NCI-H2107 treated with DMSO at 0.1 percent for 48 hours (cell line): ENCODE measurements at regions not wholly inside any gene's neighbourhood (a gene's known extent, or its start where the extent isn't known, plus 50 kb on each side); places are given as distances from the start of the nearest gene placed in this dataset.

Experiments
- DNase-seq: peaks from one replicate; lab custom pipeline; 2025; ENCODE audit not compliant: unreplicated experiment; lab: John Stamatoyannopoulos, UW

DNA sequence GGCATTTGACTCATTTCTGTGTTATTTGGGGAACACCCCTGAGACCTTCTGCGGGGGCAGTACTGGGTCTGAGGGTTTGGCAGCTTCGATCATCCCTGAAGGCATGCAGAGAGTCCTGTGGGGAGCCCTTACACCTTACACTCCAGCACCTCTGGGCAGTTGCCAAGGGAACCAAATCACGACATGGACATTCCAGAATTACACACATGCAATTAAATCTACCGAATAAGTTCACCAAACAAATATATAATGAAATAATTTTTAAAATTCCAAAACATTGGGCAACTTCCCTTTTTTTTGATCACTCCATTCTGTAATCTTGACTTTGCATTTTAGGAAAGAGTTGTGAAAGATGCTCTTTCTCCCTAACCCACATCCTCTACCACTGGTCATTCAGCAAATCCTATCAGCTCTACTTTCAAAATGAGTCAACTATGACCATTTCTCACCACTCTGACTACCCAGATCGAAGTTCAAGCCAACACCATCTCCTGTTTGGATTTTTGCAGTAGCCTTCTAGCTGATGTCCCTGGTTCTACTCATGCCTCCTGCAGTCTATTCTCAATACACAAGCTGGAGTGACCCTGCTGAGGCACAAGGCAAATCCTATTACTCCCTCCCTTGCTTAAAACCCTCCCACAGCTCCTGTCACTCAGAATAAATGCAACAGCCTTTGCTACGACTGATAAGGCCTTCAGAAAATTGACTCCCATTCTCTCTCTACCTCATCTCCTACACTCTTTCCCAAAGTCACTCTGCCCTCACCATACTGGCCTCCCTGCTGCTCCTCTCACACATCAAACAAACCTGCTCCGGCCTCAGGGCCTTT is 533.3 kb downstream of the HACE1 start:
- DNase-seq = no peak

DNA sequence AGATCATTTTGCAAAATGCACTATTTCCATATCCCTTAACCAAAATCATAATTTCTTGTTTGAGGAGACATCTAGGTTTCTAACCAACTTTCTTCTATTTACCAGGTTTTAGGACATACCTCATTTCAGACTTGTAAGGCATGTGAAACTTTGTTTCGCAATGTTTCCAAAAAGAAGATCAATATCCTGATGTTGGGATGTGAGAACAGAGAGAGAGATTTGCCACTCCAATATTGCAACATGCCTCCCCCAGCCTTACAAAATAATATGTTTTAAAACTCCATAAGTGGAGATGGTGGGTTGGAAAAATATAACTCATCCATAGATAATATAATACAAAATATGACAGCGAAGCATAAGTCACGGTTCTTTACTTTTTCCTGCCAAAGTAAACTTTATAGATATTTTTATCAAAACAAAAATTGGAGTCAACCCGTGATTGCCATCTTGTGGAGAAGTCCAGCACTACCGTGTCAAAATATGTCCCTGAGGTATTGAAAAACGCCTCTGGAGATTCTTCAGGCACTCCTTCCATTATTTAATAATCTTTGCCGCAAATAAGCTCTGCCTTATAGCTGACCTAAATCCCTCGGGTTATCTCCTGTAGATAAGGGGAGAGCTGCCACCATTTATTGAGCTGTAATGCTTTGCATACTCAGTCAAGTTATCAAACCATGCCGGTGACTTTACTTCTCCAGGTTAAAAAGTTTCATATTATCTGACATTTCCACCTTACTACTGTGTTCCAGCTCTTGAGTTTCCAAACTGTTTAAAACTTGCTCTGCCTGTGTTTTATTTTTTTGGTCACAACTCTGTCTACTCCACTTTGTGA is 534.2 kb downstream of the HACE1 start:
- peak; percentile 6 for DNase-seq

DNA sequence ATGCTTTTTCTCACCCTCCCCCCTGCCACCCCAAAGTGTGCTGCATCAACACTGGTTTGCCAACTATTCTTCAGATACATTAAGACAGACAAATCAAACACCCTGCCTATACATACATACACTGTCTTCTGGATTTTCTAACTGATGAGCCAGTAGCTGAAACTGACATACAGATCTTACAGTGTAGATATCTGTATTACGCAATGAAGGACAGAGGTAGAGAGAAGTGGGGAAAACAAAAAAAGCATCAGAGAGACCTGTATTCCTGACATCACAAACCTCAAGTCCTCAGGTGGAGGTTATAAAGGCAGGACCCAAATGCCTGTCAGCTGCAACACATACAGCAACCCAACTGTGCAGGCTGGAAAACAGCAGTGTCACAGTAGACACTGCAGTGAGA is 535.4 kb downstream of the HACE1 start:
- no peak for DNase-seq

DNA sequence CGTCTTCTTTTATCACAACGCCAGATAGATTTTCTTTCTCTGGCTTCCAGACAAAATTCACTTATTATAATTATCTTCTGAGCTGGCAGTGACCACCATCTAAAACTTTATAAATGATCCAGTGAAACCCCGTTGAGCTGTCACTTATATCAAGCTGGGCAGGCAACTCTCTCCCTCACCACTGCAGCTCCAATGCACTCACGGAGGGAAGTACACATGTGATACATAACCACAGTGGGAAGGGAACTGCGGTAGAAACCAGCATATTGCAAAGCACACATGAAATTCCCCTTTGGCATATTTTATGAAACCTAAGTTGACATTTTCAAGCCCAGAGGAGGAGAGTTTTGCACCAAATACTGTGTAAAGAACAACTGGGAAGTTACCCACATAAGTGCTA is 536.9 kb downstream of the HACE1 start:
- no peak for DNase-seq

DNA sequence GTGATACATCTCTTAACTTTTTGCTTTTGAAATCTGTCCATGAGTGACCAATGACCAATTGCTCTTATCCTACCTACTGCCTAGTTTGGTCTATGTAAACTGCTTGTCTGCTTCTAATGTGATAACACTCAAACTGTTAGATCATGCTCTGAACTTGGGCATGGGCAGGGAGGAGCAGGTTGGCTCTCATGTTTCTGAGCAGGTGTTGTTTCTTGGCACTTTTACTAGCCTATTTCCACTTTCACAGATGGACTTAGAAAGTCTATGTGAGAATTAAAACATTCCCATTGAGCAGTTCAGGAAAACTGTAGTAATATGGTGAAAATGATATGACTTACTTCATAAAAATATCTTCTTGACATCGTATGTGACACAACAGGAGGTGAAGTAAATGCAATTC is 538.4 kb downstream of the HACE1 start:
- DNase-seq = no peak

DNA sequence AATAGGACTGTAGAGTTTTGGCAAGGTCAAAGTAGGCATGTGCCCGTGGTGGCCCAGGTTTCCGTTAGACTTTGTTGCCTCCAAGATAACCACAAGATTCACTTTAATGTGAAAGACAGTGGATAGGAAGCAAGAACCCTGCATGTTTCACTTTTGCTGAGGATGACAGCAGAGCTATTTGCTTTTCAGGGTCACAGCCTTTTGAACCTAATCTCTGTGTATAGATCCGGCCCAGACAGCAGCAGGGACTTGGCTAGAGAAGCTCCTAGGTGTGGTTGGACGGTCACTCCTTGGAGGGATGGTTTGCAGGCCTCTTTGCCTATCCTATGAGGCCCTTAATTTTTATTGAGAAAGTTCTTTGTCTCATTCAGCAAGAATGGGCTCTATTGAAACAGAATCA is 538.8 kb downstream of the HACE1 start:
- DNase-seq = no peak

DNA sequence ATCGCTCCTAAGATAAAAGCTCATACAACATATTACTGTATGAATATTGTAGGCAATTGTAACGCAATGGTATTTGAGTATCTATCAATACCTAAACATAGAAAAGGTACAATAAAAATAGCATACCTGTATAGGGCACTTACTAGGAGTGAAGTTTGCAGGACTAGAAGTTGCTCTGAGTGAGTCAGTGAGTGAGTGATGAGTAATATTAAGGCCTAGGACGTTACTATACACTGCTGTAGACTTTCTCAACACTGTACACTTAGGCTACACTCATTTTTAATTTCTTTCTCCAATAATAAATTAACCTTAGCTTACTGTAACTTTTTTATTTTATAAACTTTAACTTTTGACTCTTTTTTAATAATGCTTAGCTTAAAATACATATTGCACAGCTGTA is 546.9 kb downstream of the HACE1 start:
- no peak for DNase-seq

DNA sequence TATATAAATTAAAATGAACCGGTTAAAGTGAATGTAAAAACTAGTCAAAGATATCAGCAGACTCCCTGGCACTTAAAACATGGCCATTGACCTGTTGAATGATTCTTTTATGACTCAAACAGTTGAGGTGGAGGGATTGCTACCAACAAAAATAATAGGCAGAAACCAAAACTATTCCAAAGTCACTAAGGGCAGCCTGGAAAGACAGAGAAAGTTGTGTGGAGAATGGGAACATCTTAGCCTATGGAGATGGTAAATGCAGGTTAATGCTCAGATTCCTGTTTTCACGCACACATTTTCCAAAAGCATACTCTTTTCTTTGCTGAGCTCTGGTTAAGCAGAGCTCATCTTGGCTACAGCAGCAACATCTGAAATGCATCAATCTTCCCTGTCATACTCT is 553.5 kb downstream of the HACE1 start:
- no peak for DNase-seq

DNA sequence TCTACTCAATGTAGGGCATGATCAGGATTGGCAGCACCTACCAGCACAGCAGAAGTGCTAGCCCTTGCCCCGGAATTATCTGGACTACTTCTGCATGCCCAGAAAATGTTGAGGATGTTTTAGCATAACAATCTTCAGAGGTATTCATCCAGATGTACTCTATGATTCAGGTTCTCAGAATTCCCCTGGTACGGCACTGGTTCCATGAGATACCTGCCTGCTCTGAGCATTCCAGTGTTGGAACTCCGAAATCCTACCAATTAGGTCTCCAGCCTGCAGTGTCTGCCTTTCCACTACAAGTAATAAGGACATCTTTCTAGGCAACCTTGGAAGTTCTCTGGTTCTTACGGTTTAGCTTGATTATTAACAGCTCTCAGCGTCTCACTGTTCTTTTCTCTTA is 554.5 kb downstream of the HACE1 start:
- DNase-seq = no peak

DNA sequence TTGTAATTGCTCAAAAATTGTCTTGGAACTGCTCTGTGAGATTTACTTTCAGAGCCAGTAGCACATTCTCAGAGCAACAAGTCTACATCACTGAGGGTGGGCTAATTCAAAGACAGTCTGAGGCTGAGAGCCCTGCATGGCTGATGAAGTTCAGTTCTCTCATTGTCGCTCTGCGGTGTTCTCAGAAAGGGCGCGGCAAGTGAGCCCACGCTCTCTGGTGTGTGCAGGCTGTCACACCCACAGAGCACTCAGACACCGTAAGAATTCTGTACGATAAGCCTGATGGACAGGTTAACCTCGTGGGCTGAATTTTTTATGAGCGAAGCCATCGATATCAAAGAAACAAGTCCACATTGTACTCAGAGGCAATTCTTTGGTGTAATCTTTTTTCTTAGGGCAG is 557.8 kb downstream of the HACE1 start:
- no peak for DNase-seq

DNA sequence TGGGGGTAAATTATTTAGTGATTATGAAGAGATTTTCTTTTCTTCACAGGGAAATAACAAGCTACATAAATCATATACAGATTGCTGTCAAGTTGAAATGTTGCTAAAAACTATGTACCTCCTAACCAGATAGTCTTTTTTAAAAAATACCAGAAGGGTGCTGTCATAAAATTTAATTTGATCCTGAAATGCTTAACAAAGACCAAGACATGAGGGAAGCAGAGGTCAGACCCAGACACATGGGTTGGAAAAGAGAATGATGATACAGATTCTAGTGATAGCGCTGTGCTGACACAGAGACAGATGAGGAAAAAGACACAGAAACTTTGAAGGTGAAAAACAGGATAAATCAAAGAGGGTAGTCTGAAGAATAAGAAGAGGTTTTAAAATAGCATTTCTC is 573.1 kb downstream of the HACE1 start:
- DNase-seq = no peak

DNA sequence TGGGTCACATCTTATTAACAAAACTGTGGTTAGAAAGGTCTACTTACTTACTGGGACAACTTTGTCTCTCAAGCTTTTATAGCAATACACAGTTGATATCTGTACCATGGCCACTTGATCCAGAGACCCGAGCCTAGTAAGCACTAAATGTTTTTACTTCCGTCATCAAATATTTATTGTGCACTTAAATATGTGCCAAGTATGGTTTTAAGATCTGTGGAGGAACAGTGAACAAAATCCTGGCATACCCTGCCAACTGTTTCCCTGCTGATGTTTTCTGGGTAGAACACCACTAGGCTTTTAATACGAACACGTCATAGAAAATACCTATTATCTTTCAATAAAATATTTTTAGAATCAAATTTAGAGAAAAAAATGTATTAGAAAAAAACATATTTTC is 574.8 kb downstream of the HACE1 start:
- no peak for DNase-seq

DNA sequence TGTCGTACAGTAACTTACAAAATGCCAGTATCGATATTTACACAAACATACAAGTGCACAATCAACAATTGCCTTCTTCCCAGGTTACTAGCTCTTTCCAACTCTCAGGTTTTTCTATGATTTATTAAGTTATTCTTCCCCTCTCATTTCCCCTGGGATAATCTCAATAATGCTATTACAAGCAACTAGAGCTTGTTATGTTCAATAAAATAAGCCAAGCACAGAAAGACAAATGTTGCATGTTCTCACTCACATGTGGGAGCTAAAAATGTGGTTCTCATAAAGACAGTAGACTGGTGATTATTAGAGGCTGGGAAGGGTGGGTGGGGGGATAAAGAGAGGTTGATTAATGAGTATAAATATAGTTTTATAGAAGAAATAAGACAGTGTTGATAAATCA is 577.1 kb downstream of the HACE1 start:
- no peak for DNase-seq

DNA sequence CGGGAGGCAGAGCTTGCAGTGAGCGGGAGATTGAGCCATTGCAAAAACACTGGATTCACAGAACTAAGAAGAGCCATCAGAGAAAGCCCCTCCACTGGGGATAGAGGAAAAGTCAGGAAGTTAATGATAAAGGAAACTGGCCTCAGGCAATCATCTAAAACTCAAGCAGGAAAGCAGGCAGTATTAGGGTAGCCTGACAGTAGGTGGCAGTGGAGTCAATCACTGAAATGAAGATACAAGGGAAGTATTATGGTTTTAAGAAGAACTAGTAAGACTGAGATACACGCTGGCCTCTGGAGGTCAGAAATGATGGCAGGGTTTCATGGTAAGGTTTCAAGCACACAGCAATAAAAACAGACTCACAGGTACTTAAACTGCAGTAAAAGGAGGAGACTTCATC is 578.3 kb downstream of the HACE1 start:
- no peak for DNase-seq

DNA sequence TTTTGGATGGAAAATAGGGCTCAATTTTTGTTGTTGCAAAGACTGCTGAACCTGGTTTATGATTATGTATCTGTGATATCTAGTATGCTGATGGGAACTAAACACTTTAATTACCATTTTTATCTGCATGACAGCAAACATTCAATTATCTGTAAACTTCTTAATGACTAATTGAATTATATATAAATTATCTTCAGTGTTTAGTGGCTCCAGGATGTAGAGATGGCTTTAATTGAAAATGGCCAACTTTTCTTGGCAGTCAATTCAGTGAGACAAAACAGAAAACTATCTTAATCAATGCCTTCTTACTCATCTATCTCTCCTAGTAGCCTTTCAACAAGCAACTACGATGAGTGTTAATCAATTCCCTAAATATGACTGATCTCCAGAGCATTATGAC is 591.3 kb downstream of the HACE1 start:
- DNase-seq = no peak

DNA sequence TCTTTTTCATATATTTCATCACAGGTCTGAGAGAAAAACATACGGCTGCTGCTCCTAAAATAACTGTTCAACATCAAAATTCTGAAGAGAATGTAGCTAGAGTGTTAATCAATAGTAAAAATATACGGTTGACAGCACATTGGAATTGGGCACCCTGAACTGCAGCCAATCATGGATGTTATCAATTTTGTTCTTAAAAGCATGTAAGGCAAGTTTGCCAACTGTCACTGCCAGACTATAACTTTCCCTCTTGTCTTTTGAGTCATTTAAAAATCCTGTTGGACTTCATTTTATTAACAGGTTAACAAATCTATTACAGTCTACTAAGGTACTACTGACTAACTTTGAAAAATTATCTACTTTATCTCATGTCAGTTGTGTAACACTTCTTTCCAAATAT is 592.8 kb downstream of the HACE1 start:
- no peak for DNase-seq

DNA sequence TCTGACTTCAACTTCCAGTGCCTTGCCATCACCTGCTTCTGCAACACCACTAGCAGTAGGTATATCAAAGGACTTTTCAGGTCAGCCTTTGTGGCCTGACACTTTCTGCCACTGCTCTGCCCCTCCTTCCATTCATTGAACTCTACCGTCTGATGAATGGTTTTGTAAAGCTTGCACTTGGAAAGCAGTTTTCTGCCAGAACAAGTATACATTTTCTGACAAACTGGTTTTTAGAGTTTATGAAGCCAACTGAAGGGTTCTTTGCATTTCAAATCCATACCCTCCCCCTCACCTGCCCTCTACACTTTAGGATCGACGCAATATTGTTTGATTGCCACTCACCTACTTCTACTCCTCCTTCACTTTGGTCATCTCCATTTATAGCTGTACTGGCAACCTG is 603.1 kb downstream of the HACE1 start:
- no peak for DNase-seq

DNA sequence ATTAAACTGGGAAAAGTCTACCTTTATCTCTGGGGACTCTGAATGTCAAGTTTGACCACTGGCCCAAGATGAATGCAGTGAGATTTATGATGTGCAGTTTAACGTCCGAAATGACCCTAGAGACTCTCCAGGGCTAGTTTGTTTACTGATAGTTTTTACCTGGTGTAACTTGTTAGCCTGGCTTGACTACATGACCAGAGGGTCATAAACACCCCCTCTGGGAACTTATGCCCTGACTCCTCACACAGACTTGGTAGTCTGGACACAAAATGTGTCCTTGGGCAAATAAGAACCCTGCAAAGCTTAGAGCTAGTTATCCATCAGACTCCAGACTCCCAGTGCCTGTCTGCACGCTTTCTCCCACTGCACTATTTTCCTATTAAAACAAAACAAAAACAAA is 606.5 kb downstream of the HACE1 start:
- no peak for DNase-seq

DNA sequence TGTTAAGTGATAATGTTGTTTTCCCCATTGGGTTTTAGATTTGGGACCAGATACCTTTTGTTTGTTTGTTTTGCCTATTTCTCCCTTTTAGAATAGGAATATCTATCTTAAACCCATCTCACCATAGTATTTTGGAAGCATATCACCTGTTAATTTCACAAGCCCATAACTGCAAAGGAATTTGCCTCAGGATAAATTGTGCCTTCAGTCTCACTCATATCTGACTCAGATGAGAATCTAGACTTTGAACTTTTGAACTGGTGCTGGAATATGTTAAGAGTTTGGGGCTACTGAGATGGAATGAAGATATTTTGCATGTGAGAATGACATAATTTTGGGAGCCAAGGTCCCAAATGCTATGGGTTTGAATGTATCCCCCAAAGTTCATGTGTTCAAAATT is 607.4 kb downstream of the HACE1 start:
- DNase-seq = no peak

DNA sequence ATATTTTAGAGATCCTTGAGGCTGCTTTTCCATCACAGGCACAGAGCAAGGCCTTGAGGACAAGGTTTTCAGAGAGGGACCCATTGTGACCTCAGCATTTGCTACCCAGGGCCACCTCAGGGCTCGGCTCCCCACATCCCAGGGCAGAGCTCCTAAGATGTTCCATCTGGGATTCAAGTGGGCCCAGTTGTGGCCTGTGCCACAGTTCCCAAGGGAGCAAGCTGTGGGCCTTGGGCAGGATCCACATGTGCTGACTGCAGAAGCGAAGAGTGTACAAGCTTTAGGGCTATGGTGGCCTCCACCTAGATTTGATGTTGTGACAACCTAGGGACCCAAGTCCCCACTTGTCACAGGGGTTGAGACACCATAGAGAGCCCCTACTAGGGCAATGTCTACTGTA is 608.1 kb downstream of the HACE1 start:
- no peak for DNase-seq

DNA sequence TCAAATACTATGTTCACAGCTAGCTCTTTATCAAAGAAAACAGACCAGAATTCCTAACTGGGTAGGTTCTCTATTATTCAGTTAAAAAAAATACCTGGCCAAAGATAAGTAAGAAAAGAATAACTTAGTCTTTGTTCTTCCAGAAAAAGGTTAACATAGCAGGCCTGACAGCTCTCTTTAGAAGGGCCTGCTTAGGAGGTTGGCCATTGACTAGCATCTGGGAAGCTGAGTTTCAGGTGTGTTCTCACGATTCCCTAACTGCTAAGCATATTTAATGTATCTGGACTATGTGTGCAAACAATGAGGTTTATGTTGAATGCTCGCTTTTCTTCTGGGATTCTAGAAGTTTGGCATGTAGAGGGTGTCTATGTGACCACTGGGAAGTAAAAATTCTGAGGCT is 618.9 kb downstream of the HACE1 start:
- DNase-seq = no peak

DNA sequence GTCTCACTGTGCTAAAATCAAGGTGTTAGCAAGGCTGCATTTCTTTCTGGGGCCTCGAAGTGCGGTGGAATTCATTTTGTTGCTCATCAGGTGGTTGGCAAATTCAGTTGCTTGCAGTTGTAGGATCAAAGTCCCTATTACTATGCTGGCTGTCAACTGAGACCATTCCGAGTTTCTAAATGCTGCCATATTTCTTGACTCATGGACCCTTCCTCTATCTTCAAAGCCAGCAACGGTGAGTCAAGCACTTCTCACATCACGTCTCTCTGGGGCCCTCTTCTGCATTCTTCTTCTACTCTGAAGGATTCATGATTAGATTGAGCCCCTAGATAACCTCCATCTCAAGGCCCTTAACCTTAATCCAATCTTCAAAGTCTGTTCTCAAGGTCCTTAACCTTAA is 619.7 kb downstream of the HACE1 start:
- no peak for DNase-seq

DNA sequence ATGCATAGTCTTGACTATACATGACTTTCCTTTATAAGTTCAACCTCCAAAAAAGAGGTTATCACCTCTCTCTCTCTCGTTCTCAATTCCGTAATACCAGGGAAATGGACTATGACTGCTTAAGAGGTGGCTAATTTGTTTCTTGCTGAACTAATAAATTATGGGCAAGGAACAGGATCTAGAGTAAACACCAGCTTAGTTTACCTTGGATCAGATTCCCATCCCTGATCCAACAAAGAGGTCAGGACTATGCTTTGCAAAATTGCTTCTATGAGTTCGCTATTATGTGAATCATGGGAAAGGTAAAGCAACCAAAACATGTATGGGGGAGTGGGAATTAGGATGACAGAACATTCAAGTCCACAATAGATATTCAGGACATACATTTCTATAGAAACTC is 630.7 kb downstream of the HACE1 start:
- peak; percentile 71 for DNase-seq
